HCT116 (cell line): ENCODE measurements at regions not wholly inside any gene's neighbourhood (a gene's known extent, or its start where the extent isn't known, plus 50 kb on each side); places are given as distances from the start of the nearest gene placed in this dataset.

ENCODE experiments used
- CTCF ChIP-seq, 3 experiments: fragments of 200-600 bp in 1 of 3; sonication (generic) in 1 of 3; IDR thresholded peaks in 2 of 3; conservative IDR thresholded peaks in 1 of 3; 2 replicates each; pipeline ENCODE4 v1.5.1; 2012 to 2017; ENCODE audit warnings: low read depth in 2 of 3, low read length in 2 of 3, antibody characterized with exemption in 1 of 3, borderline replicate concordance in 1 of 3, control low read depth in 1 of 3, mild to moderate bottlenecking in 1 of 3, mixed read lengths in 1 of 3, mixed run types in 1 of 3, moderate library complexity in 1 of 3; ENCODE audit not compliant: insufficient read depth in 1 of 3
- RAD21 ChIP-seq: IDR thresholded peaks from 2 replicates; pipeline ENCODE4 v1.6.1; 2012; ENCODE audit warnings: low read depth, mild to moderate bottlenecking

- no peak for TF ChIP-seq CTCF (IDR thresholded peaks at IDR 0.05 in 2 of 3, conservative IDR thresholded peaks at IDR 0.05 in 1 of 3; ENCODE audit: borderline replicate concordance in 1 of 3, insufficient read depth in 1 of 3, low read depth in 2 of 3, low read length in 2 of 3)
- no peak for TF ChIP-seq RAD21
Measured at GRCh38 chrX:45846328-45846727, 645.7 kb upstream of the DIPK2B start.
